GM19240 (cell line): ENCODE measurements at regions not wholly inside any gene's neighbourhood (a gene's known extent, or its start where the extent isn't known, plus 50 kb on each side); places are given as distances from the start of the nearest gene placed in this dataset.
"Not testable (repeated sequence)": the region's sequence is repeated elsewhere in the genome, so short reads cannot be mapped to it uniquely, and the experiment has no call there.

Experiments used
- DNase-seq: peaks from one replicate; pipeline ENCODE4 v3.0.0; 2011; ENCODE audit warnings: low spot score; ENCODE audit not compliant: insufficient read length

DNA sequence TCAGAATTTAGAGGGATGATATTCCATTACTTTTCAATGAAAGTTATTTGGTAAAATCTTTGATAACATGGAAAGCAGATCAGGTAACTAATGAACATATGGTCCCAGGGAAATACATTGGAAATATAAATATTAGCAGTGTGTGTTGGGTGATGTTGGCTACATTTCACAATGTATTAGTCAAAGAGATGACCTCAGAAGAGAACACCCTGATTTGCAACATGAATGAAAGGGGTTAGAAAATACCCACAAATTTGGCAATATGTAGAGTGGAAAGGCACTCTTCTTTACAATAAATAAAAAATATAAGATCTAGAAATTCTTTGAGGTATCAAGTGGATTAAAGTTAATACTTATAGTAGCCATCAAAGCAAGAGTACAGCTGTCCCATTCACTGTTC, 606.7 kb downstream of the PSAT1 start:
- DNase-seq: no peak

DNA sequence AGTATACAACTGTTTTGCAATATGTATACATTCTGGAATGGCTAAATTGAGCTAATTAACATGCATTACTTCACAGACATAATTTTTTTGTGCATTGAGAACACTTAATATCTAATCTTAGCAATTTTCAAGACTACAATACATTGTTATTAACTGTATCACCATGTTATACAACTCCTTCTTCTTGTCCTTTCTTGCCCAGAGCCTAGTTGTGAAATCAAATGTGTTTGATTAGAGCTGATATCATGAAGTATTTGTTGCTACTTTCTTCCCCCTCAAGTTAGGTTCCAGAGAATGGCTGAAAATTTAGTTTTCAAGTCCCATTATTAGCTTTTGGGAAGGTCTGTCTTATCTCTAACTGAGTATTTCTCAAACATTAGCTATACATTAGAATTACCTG, 607.8 kb downstream of the PSAT1 start:
- DNase-seq: no peak

DNA sequence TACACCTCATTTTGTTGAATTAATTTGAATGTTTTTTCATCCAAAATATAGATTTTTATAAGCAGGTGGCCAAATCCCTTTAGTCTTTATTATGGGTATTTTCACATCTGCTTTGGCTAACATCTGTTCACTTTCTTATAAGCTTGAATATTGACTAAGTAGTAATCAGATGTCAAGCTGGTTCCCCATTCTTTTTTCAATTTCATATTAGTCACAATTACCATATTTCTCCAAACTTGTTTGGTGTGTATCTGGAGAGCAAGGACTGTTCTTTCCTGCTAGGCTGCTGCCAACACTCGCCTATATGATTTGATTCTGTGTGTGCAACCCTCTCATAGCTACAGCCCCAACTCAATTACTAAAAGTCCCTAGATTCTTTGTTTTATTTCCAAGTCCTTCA, 608.5 kb downstream of the PSAT1 start:
- no peak for DNase-seq

DNA sequence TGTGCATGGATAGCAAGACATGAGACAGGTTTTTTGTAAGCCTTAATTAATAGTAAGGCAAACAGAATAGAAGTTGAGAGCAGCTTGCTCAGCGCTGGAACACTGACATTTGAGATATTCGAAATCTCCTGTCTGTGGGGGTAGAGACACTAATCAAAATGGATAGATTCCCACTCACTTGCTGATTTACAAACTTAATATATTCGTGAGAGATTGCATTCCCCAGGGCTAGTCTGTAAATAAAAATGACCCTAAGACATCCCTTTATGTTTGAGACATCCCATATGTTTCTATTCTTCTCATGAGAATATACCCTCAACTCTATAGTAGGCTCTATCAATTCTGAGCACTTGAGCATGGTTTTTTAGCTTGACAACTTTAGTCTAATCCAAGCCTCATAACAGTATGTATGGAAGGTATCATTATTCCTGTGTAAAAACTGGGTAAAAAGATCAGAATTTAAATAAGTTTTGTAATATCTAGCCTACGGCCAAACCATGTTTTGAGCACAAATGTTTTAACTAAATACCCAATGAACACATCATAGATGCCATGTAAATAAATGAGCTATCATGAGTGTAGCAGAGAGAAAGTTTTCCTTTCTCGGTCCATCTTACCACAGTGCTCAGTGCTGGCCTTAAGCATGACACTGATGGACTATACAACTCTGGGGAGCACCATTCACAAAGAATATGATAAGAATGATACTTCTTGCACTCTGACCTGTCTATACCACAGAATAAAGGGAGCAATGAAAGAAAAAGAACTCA, 609.2 kb downstream of the PSAT1 start:
- DNase-seq: no peak

DNA sequence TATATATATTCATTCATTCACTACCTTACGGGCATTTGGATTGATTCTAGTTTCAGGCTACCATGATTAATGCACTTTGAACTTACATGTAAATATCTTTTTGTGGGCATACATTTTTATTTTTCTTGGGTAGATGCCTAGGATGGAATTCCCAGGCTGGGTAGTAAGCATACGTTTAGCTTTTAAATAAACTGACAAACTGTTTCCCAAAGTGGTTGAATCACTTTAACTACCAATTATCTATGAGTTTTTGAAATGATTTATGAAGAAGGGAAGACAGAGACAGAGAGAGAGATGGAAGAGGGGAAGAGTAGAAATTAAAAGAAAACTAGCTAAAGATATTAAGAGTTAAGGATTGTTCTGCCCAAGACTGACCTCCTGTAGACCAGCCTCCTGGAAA, 612.6 kb downstream of the PSAT1 start:
- no peak for DNase-seq

DNA sequence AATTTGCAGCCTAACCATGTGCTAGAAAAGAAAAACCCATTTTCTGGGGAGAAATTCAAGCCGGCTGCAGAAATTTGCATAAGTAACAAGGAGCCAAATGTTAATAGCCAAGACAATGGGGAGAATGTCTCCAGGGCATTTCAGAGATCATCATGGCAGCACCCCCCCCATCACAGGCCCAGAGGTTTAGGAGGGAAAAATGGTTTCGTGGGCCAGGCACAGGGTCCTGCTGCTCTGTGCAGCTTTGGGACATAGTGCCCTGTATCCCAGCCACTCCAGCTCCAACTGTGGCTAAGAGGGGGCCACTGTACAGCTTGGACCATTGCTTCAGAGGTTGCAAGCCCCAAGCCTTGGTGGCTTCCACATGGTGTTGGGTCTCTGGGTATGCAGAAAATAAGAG, 620.0 kb downstream of the PSAT1 start:
- DNase-seq: not testable (repeated sequence)

DNA sequence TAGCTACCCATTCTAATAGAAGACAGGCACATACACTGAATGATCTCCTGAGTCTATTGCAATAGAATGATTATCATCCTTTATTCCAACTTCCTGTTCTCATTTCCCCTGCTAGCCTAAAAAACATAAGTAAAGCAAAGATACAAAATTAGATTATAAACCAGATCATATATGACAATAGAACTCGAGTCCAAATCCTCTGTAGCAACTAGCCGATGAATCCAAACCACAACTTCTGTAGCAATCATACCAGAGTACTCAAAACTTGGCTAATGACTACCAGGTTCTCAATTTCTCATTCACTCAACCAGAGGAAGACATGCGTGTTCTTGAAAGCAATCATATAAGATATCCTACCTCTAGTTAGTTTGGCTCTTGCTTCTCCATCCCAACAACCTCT, 622.1 kb downstream of the PSAT1 start:
- DNase-seq: no peak

DNA sequence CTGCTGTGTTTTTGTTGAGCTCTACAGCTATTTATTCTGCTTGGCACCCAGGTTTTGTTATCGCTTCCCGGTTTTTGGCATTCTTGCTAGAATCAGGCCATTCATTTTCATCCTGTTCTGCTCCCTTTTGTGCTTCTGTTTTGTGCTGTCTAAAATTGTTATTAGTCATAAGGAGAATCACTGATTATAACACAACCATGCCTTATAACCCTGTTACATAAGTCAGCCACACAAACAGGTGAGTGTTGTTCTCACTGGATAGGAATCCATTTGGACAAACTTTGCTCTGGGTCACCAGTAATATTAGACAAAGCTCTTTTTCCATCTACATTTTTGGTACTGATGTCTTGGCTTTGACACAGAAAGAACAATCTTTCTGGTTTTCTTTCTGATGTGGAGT, 622.8 kb downstream of the PSAT1 start:
- DNase-seq: no peak

DNA sequence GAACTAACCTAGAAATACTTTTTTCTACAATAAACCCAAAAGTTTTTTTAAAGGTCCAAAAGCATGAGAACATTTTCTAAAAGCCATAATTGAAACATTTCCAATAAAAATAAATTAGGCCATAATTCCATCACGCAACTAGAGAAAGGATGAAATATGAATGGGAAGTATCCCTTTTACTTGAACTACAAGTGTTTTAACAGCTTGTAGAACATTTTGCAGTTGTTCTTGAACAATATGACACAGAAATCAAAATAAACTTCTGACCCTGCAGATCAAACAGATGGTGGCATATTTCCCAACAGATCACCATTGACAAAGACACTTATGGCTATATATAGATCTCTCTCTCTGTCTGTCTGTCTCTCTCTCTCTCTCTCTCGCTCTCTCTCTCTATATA, 624.4 kb downstream of the PSAT1 start:
- no peak for DNase-seq

DNA sequence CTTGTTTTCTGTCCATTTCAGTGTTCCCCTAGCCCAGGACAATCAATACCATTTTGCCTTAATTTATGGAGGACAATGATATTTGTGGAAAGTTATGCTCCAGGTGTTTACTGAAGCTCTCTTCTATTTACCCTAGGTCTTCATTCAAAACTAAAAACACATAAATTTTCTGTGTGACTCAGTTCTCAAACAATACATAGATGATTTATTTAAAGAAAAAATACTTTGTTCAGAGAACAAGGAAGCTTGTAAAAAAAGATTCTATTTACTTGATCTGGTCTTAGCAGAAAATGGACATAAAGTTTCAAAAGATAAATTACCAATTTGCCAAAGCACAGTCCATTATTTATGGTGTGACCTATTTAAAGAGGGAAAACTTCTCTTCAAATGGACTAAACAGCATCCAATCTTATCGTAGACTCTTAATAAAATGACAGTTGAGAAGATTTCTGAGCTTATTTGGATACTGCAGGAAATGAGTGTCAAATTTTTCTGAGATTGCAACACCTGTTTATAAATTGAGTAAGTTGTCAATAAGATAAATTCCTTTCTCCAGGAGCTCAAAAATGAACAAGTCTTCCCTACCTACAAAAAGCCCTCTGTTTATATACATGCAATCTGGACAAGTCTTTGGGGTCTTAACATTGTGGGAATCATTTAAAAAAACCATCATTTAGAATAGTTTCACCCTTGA, 627.2 kb downstream of the PSAT1 start:
- no peak for DNase-seq

DNA sequence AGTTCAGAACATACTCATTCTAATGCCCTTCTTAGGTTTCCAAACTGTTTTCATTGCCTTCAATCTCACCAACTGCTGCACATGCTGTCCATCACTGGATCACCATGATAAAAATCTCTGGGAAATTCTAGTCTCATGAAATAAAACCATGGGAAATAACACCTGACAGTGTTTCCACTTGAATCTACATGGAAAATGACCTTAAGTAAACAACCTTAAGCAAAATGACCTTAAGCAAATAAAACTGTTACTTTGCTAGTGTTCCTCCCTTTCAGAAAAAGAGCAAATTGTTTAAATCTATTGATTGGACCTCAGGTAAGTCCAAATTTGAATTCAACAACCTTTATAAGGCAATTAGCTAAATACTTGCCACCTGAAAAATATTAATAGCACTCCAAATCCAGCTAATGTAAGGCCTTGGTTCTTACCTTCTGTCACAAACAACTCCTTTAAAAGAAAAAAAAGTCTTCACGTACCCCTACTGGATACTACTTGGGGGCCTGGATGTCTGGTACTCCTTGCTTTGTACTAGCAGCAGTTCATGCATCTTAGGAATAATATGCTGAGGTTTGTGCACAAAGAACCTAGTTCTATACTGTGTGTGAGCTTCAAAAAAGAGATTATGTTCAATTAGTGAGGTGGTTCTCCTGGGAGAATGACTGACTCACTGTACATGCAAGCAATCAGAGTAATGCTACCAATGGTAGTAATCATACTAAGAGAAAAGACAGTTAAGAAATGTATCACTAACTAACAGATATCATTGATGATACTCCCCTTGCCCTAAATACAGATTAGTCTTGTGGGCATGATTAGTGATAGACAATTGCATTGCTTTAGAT, 630.4 kb downstream of the PSAT1 start:
- DNase-seq: no peak

DNA sequence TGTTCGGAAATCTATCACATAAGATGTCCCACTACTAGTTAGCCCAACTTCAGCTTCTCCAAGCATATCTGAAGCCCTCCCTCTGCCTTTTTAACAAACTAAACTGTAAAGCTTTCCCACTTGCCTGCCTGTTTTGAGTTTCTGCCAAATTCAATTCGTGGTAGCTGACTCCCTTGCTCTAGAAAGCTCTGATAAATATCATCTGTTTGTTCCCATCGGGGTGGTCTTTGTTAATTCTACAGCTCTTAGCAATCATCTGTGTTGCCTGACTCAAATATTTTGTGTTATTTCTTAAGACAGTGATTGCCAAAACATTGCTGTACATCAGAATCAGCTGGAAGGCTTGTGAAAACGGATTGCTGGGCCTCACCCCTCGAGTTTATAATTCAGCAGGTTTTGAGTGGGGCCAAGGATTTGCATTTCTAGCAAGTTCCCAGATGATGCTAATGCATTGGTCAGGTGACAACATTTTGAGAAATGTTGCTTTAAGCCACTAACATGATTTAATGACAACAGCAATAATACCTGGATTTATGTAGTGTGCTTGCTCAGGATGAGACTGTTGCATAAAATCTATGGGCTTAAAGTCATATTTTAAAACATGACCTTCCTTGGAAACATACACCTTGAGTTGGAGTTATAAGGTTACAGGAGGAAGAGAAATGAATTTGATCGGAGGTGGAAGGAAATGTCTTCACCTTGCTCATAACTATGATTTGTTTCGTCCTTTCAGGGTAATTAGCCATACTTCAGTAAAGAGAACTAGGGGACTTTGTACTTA, 631.9 kb downstream of the PSAT1 start:
- DNase-seq: no peak

DNA sequence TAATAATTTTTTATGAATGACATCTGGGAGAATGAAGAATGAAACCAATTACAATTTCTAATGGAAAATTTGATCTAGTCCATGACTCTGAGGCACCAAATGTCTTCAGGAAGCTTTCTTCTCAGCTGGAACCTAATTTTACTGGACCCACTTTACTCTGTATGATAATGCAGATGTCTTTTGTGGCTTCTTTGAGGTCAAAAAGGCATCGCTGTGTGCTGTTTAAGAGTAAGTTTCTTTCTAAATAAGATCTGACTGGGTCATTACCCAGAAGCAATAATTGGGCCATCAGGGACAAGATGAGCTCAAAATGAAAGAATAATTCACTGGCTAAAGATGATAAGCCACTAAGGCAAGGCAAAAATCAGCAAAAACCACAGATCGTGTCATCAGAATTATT, 633.4 kb downstream of the PSAT1 start:
- no peak for DNase-seq

DNA sequence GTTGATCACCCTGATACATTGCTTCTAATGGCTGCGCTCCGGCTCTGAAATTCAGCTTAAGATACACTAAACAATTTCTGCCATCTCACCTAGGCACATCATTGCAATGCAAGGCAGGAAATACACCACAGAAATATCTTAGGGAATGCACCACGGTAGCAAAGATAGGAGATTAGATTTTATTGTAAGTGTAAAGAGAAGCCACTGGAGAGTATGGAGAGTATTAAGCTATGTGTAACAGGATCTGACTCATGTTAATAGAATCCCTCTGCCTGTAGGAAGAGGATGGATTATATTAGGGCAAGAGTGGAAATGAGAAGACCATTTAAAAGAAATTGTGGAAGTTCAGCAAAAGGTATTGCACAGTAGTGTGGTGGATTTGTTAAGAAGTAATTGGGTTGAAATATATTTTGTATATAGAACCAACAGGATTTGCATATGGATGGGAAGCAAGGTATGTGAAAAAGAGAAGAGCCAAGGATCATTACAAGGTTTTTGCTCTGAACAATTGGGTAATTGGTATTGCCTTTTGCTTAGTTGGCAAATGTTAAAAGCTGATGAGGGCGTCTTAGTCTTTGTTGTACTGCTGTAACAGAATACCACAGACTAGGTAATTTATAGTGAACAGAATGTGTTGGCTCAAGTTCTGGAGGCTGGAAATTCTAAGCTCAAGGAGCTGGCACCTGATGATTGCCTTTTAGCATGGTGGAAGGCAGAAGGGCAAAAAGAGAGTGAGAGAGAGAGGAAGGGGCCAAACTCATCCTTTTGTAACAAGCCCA, 636.1 kb downstream of the PSAT1 start:
- no peak for DNase-seq

DNA sequence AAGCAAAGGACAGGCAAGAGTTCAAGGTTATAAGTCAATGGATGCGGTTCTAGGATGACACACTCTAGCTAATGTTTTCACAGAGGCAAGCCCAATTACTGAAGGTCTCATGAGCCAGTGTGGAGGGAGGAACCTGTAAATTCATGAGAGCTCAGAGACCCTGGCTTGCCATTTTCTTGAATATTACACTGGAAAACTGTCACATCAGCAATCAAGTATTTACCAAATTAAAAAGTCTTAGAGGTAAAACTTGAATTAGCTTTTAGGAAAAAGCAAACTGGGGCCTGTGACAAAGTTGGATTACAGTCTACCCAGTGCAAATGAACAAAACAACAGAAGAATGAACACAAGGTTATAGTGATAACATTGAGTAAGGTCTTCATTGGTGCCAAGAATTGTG, 636.9 kb upstream of the TLE4 start:
- no peak for DNase-seq

DNA sequence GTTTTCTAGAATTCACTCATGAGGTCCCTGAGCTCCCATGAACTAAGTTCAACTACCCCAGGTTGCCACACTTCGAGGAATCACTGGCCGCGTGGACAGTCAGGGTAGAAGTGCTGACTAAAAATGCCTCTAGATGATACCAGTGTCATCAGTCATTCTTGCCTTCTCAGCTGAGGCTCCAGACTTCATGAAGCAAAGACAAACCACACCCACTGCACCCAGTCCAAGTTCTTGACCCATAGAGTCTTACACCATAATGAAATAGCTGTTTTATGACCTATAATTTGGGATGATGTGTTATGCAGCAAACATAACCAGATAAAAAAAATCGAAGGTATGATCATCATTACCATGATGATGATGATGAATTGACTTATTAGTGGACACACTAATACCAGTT, 632.9 kb upstream of the TLE4 start:
- DNase-seq: no peak

DNA sequence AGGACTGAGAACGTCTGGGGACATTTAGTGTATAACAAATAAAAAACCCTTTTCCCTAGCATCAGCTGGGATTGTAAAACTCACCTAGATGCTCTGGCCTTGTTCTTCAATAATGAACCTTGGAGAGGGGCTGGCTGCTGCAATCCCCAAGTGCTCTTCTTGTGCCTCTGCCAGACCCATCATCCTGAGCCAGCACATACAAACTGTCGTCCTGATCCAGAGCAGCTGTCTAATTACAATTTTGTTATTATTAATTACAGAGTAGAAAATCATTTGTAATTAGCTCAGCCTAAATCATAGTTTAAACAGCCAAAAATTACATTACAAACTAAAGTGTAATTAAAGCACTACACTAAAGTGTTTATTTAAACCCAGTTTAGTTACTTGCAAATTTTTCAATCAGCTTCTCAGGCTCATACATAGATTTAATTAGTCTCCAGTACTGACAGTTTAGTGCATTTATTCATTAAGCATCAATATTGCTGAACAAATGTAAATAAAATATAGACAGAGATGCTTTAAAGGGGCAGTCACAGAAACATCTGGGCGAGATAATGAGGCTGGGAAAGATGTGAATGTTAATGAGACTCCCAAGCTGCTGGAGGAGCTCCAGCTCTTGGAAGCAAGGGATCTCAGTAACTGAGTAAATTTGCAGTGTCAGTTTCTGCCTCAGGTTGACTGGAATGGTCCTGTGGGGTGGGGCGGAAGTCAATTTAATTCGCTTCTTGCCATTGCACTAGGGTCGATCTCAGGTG, 632.3 kb upstream of the TLE4 start:
- DNase-seq: no peak

DNA sequence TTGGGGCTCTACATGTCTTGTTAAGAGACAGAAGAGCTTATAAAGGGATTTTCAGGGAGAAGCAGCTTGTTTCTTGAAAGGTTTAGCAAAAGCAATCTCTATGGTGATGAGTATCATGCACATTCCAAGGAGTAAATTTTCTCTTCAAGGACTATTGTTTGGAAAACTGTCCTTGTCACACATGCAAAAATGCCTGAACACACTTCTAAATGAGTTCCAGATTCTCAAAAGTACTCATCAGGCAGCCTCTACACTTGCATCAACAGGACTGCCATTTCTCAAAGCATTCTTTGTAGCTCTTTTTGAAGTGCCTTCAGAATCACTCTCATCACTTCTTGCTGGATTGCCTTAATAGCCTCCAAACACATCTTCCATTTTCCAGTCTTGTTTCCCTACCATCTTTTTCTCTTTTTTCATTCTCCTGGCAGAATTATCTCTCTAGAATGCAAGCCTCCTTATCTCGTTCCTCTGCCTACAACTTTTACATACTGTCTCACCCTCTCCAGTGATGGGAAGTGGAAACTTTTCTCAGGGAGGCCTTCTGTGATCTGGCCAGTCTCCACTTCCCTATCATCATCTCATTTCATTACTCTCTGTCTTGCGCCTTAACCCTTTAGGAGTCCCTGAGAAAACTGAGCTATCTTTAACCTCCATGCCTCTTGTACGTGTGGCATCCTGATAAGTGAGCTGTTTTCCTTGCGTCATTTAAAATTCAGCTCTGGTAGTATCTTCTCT, 631.5 kb upstream of the TLE4 start:
- DNase-seq: no peak

DNA sequence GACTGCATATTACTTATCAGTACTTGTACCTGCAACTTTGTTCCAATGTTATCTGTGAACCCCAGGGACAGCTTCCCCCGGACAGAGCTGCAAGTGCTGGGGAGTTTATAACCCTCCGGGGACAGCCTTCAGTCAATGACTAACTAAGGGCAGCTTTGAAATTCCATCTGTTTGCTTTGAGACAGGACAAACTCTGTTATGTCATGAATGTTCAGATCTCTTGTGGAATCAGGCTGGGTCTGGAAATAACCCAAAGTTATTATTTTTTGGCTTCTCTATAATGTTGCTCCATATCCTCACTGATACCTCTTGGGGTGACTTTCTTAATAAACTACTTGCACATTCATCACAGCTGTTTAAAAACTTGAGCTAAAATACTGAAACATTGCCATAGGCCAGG, 617.5 kb upstream of the TLE4 start:
- no peak for DNase-seq
